IMR-90 (cell line): ENCODE measurements at regions not wholly inside any gene's neighbourhood (a gene's known extent, or its start where the extent isn't known, plus 50 kb on each side); places are given as distances from the start of the nearest gene placed in this dataset.

ENCODE experiments used
- ATAC-seq: fragments of 200-7000 bp; cut with Tn5 transposase; 2 replicates; pipeline ENCODE4 v1.9.1; 2020; ENCODE audit warnings: low read depth, mild to moderate bottlenecking, moderate library complexity
- BruUV-seq: library from RNA; stranded (reverse); fragments of 400-500 nt; replicated peaks from 2 replicates; lab custom pipeline; 2021; lab: Mats Ljungman, UMichigan
- CTCF ChIA-PET: fragments of 300-600 bp; formaldehyde crosslinking; extraction: SDS; loops from one replicate; lab custom pipeline; 2021; ENCODE audit warnings: antibody characterized with exemption; lab: Yijun Ruan, JAX
- POLR2A ChIA-PET: fragments of 300-600 bp; sonication (Branson Sonifier 250); formaldehyde crosslinking; loops from one replicate; lab custom pipeline; 2022; ENCODE audit warnings: antibody characterized with exemption; ENCODE audit not compliant: unreplicated experiment; lab: Charles Lee
- DNase-seq: peaks from one replicate; pipeline ENCODE4 v3.0.0; 2013
- H2AFZ ChIP-seq: replicated peaks from 2 replicates; pipeline ENCODE3; 2013; ENCODE audit warnings: low read length, mild to moderate bottlenecking; ENCODE audit not compliant: poor library complexity
- H2AK5ac ChIP-seq: 2 replicates; pipeline ENCODE4 v1.6.1; 2013; ENCODE audit warnings: low read depth, low read length, inconsistent platforms
- H2AK9ac ChIP-seq: replicated peaks from 2 replicates; pipeline ENCODE3; 2013; ENCODE audit warnings: mild to moderate bottlenecking, low read depth, low read length, moderate library complexity; ENCODE audit not compliant: poor library complexity
- H2BK120ac ChIP-seq: 2 replicates; pipeline ENCODE4 v1.6.1; 2013; ENCODE audit warnings: low read depth, low read length, inconsistent platforms
- H2BK15ac ChIP-seq: 3 replicates; pipeline ENCODE4 v1.6.1; 2013; ENCODE audit warnings: low read depth, low read length, inconsistent platforms
- H2BK20ac ChIP-seq: 2 replicates; pipeline ENCODE4 v1.6.1; 2013; ENCODE audit warnings: low read depth, mild to moderate bottlenecking, inconsistent platforms, low read length, moderate library complexity
- H2BK5ac ChIP-seq: 2 replicates; pipeline ENCODE4 v1.6.1; 2013; ENCODE audit warnings: mild to moderate bottlenecking, low read depth, low read length, inconsistent platforms; ENCODE audit not compliant: poor library complexity, severe bottlenecking
- H3K14ac ChIP-seq: replicated peaks from 2 replicates; pipeline ENCODE4 v1.6.1; 2013; ENCODE audit warnings: low read depth, low read length, inconsistent platforms
- H3K18ac ChIP-seq: 2 replicates; pipeline ENCODE4 v1.6.1; 2013; ENCODE audit warnings: low read depth, low read length, control low read depth
- H3K23ac ChIP-seq: 2 replicates; pipeline ENCODE4 v1.6.1; 2013; ENCODE audit warnings: low read depth, low read length, inconsistent platforms
- H3K27ac ChIP-seq: 2 replicates; pipeline ENCODE4 v1.5.1; 2013; ENCODE audit warnings: mild to moderate bottlenecking, control low read depth, low read length; ENCODE audit not compliant: insufficient read depth
- H3K27me3 ChIP-seq: 2 replicates; pipeline ENCODE4 v1.6.1; 2013; ENCODE audit warnings: low read length; ENCODE audit not compliant: control insufficient read depth, insufficient read depth
- H3K36me3 ChIP-seq: 2 replicates; pipeline ENCODE4 v1.6.1; 2013; ENCODE audit warnings: low read length, mixed read lengths; ENCODE audit not compliant: control insufficient read depth, insufficient read depth
- H3K4ac ChIP-seq: 2 replicates; pipeline ENCODE4 v1.6.1; 2013; ENCODE audit warnings: low read depth, low read length, inconsistent platforms
- H3K4me1 ChIP-seq: 2 replicates; pipeline ENCODE4 v1.6.1; 2013; ENCODE audit warnings: low read length, mixed read lengths; ENCODE audit not compliant: control insufficient read depth, insufficient read depth
- H3K4me2 ChIP-seq: 2 replicates; pipeline ENCODE4 v1.6.1; 2013; ENCODE audit warnings: low read depth, mild to moderate bottlenecking, control low read depth, low read length, moderate library complexity
- H3K4me3 ChIP-seq: 2 replicates; pipeline ENCODE4 v1.5.1; 2013; ENCODE audit warnings: low read depth, mild to moderate bottlenecking, control low read depth, low read length, moderate library complexity; ENCODE audit not compliant: insufficient read depth
- H3K56ac ChIP-seq: 2 replicates; pipeline ENCODE4 v1.6.1; 2013; ENCODE audit warnings: low read length, inconsistent platforms; ENCODE audit not compliant: insufficient read depth; ENCODE audit errors: extremely low read depth
- H3K79me1 ChIP-seq, 2 experiments: 2 replicates each; pipeline ENCODE4 v1.6.1; 2013; ENCODE audit warnings: low read length in 2 of 2, inconsistent platforms in 1 of 2, low read depth in 1 of 2
- H3K9ac ChIP-seq: 2 replicates; pipeline ENCODE4 v1.6.1; 2013; ENCODE audit warnings: low read depth, low read length, control low read depth
- H3K9me1 ChIP-seq: 2 replicates; pipeline ENCODE4 v1.6.1; 2013; ENCODE audit warnings: low read length, inconsistent platforms; ENCODE audit not compliant: insufficient read depth
- H3K9me3 ChIP-seq: 2 replicates; pipeline ENCODE4 v1.6.1; 2013; ENCODE audit warnings: low read length; ENCODE audit not compliant: control insufficient read depth, insufficient read depth
- H4K20me1 ChIP-seq: 2 replicates; pipeline ENCODE4 v1.6.1; 2013; ENCODE audit warnings: low read length, inconsistent platforms; ENCODE audit not compliant: insufficient read depth
- H4K5ac ChIP-seq: 2 replicates; pipeline ENCODE4 v1.6.1; 2013; ENCODE audit warnings: mild to moderate bottlenecking, low read depth, low read length, control low read depth
- H4K8ac ChIP-seq, 2 experiments: 2 replicates each; pipeline ENCODE4 v1.6.1; 2013; ENCODE audit warnings: low read depth in 2 of 2, low read length in 2 of 2, control low read depth in 1 of 2, inconsistent platforms in 1 of 2
- H4K91ac ChIP-seq: 2 replicates; pipeline ENCODE4 v1.6.1; 2013; ENCODE audit warnings: low read depth, low read length, inconsistent platforms; ENCODE audit not compliant: insufficient read depth
- CHD1 ChIP-seq: IDR thresholded peaks from 2 replicates; pipeline ENCODE4 v1.6.1; 2012; ENCODE audit warnings: low read depth, low read length, improper control_type of control experiment
- MXI1 ChIP-seq: IDR thresholded peaks from 2 replicates; pipeline ENCODE4 v1.6.1; 2012; ENCODE audit warnings: low read depth, mild to moderate bottlenecking, low read length, moderate library complexity, borderline replicate concordance
- RCOR1 ChIP-seq: IDR thresholded peaks from 2 replicates; pipeline ENCODE4 v1.6.1; 2012; ENCODE audit warnings: mild to moderate bottlenecking, low read length, improper control_type of control experiment; ENCODE audit not compliant: insufficient replicate concordance
- WGBS, 2 experiments: methylation state at CpG; one replicate each; pipeline versions ENCODE4 v1.1.5 to v1.1.7; 2013; ENCODE audit warnings: missing lambda C conversion rate in 2 of 2; ENCODE audit not compliant: insufficient read length in 1 of 2; ENCODE audit errors: extremely low coverage in 2 of 2; 5-methylcytosine and 5-hydroxymethylcytosine counted together
- dilution Hi-C: fragments of 300-500 bp; cut with HindIII; formaldehyde crosslinking; loops from one replicate; pipeline ENCODE4 v1.14.3; 2018; ENCODE audit warnings: low sequenced_read_pairs; ENCODE audit not compliant: unreplicated experiment
- in situ Hi-C: fragments of 300-500 bp; cut with MboI; formaldehyde crosslinking; loops from 3 replicates; pipeline ENCODE4 v1.14.3; 2019; ENCODE audit warnings: low sequenced_read_pairs, inconsistent platforms, mixed read lengths
- intact Hi-C: fragments of 100-400 bp; cut with micrococcal nuclease; formaldehyde crosslinking; loops from 2 replicates; pipeline ENCODE4 v1.10.0; 2022

GRCh38 chr3:124230432-124230831 lies 238.5 kb upstream of the ROPN1 start:
- Histone ChIP-seq H4K8ac (no peak overlapping the region), H2AFZ (no peak overlapping the region), H2AK5ac (no peak overlapping the region), H4K91ac (no peak overlapping the region), H3K4me3 (no peak overlapping the region), H3K14ac (no peak overlapping the region), H3K9ac (no peak overlapping the region), H3K23ac (no peak overlapping the region), H2BK20ac (no peak overlapping the region), H3K9me1 (no peaks in the 10 kb centered on the region; the same call in 1 of the 2 replicates), H3K36me3 (no peaks in the 10 kb centered on the region), H3K27me3 (peaks cover 17% of the 10 kb centered on the region), H2BK5ac (no peak overlapping the region), H2BK15ac (no peak overlapping the region), H3K27ac (no peak overlapping the region), H2BK120ac (no peak overlapping the region), H3K4me2 (no peak overlapping the region), H2AK9ac (no peak overlapping the region), H3K4ac (no peak overlapping the region), H4K20me1 (no peaks in the 10 kb centered on the region), H3K9me3 (peaks cover 5% of the 10 kb centered on the region), H3K18ac (no peak overlapping the region), H3K79me1 (no peaks in the 10 kb centered on the region), H3K56ac (no peak overlapping the region), H4K5ac (no peak overlapping the region), H3K4me1 (no peaks in the 10 kb centered on the region)
- intact Hi-C loops = no loop called here
- CTCF ChIA-PET = interaction anchor here (0.6 kb wide), 1 partner anchor 87 kb away, joined by 6 read pairs; no protein-coding TSS in a partner anchor
- POLR2A ChIA-PET = no interaction called here
- ATAC-seq (no peak), DNase-seq (no peak)
- no peak for TF ChIP-seq RCOR1
- TF ChIP-seq CHD1 = no peak
- TF ChIP-seq MXI1 = no peak
- WGBS, 2 experiments = no CpG with 5 or more reads among the region's 6 CpGs
- in situ Hi-C loops = no loop called here
- no TSS peak for BruUV-seq
- dilution Hi-C loops = no loop called here
